ENCODE measurements at regions not wholly inside any gene's neighbourhood (a gene's known extent, or its start where the extent isn't known, plus 50 kb on each side); places are given as distances from the start of the nearest gene placed in this dataset.

DNA sequence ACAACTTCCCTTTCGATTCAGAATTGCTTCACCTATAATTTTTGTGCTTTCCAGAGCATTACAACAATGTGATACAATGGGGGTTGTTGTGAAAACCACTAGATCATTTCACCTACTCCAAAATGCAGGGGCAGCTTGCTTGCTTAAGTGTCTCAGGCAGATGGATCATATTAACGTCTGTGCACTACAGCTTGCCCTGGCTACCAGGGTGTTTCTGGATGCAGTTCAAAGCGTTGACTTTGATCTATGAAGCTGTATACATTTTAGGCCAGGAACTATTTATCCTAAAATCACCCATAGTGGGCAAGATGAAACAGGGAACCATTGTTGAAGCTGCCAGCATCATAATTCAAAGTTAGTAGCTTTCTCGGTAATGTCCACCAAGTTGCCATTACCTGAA is 339.5 kb upstream of the HSF2 start:
- TF ChIP-seq, protein P1, sequence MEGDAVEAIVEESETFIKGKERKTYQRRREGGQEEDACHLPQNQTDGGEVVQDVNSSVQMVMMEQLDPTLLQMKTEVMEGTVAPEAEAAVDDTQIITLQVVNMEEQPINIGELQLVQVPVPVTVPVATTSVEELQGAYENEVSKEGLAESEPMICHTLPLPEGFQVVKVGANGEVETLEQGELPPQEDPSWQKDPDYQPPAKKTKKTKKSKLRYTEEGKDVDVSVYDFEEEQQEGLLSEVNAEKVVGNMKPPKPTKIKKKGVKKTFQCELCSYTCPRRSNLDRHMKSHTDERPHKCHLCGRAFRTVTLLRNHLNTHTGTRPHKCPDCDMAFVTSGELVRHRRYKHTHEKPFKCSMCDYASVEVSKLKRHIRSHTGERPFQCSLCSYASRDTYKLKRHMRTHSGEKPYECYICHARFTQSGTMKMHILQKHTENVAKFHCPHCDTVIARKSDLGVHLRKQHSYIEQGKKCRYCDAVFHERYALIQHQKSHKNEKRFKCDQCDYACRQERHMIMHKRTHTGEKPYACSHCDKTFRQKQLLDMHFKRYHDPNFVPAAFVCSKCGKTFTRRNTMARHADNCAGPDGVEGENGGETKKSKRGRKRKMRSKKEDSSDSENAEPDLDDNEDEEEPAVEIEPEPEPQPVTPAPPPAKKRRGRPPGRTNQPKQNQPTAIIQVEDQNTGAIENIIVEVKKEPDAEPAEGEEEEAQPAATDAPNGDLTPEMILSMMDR (IDR thresholded peaks at IDR 0.05): no peak
- TF ChIP-seq POLR2A (IDR thresholded peaks at IDR 0.05): no peak
- TF ChIP-seq POLR2AphosphoS5 (IDR thresholded peaks at IDR 0.05; ENCODE audit: insufficient read depth in 1 of 2, low read depth in 1 of 2): no peak
- intact Hi-C loops (cut with DNase I): no loop called here
- H3K36me3 ChIP-seq: no peaks in the 10 kb centered on the region
- no peaks in the 10 kb centered on the region for H3K9me3 ChIP-seq
- H3K4me1 ChIP-seq: no peaks in the 10 kb centered on the region
- no peak overlapping the region for H3K4me3 ChIP-seq
- H3K27ac ChIP-seq: no peak overlapping the region
- no peaks in the 10 kb centered on the region for H3K27me3 ChIP-seq
- DNase-seq (ENCODE audit: extremely low spot score in 2 of 2): no peak

DNA sequence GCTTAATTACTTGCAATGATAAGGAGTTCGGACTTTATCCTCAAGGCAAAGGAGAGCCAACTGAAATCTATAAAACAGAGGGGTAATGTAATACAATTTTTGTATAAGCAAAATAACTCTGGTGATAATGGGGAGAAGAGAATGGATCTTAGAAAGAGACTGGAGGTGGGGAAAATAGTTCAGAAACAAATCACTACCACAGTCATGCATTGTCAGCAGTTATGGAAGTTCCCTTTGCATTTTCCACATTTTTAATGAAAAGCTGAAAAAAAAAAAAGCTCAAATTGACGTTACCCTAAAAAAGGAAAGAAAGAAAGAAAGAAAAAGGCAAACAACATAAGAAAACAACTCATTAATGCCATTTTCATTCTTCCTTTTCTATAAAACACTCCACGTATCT is 337.6 kb upstream of the HSF2 start:
- no peaks in the 10 kb centered on the region for H3K36me3 ChIP-seq
- intact Hi-C loops (cut with DNase I): no loop called here
- DNase-seq (ENCODE audit: extremely low spot score in 2 of 2): no peak
- no peaks in the 10 kb centered on the region for H3K4me1 ChIP-seq
- TF ChIP-seq POLR2AphosphoS5 (IDR thresholded peaks at IDR 0.05; ENCODE audit: insufficient read depth in 1 of 2, low read depth in 1 of 2) (no peak), POLR2A (IDR thresholded peaks at IDR 0.05) (no peak)
- TF ChIP-seq, protein P1 (IDR thresholded peaks at IDR 0.05): no peak
- H3K27ac ChIP-seq: no peak overlapping the region
- no peaks in the 10 kb centered on the region for H3K9me3 ChIP-seq
- no peak overlapping the region for H3K4me3 ChIP-seq
- no peaks in the 10 kb centered on the region for H3K27me3 ChIP-seq

DNA sequence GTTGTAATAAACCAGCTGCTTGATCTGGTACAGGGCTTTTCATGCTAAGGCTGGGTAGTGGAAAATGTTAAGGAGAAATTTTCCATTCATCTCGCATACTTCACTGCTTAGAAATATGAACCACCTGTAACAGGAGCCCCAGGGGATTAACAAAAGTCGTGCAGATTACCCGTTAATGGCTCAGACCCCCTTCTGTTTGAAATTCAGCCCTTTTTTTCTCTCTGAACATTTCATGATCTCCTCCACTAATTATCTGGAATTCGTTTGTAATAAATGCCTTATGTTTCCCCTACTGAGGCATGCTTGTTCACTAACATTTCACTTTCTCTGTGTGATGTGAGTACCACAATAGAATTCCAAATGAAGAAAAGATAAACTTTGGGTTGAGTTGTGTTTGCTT is 336.4 kb upstream of the HSF2 start:
- Histone ChIP-seq H3K4me3 (no peak overlapping the region), H3K27ac (no peak overlapping the region), H3K36me3 (no peaks in the 10 kb centered on the region), H3K27me3 (no peaks in the 10 kb centered on the region), H3K9me3 (no peaks in the 10 kb centered on the region), H3K4me1 (peaks cover 5% of the 10 kb centered on the region)
- intact Hi-C loops (cut with DNase I): no loop called here
- TF ChIP-seq POLR2A (IDR thresholded peaks at IDR 0.05) (no peak), POLR2AphosphoS5 (IDR thresholded peaks at IDR 0.05; ENCODE audit: insufficient read depth in 1 of 2, low read depth in 1 of 2) (no peak)
- TF ChIP-seq, protein P1 (IDR thresholded peaks at IDR 0.05): no peak
- no peak for DNase-seq (ENCODE audit: extremely low spot score in 2 of 2)

DNA sequence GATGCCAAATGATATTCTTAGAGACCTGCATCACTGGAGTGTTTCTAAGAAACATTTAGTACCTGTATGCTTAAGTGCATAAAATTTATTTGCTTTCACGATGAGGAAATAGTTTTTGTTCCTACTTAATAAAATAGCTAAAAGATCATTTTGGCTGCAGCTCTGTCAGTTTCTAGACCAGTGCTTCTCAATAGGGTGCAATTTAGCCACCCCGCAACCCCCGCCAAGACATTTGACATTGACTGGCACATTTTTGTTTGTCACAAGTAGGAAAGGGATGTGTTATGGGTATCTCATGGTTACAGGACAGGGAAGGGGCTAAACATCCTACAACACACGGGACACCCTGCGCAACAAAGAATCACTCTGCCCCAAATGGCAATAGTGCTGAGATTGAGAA is 335.7 kb upstream of the HSF2 start:
- no peaks in the 10 kb centered on the region for H3K36me3 ChIP-seq
- TF ChIP-seq POLR2AphosphoS5 (IDR thresholded peaks at IDR 0.05; ENCODE audit: insufficient read depth in 1 of 2, low read depth in 1 of 2) (no peak), POLR2A (IDR thresholded peaks at IDR 0.05) (no peak)
- TF ChIP-seq, protein P1 (IDR thresholded peaks at IDR 0.05): no peak
- DNase-seq (ENCODE audit: extremely low spot score in 2 of 2): no peak
- intact Hi-C loops (cut with DNase I): no loop called here
- H3K27ac ChIP-seq: no peak overlapping the region
- no peaks in the 10 kb centered on the region for H3K27me3 ChIP-seq
- no peak overlapping the region for H3K4me3 ChIP-seq
- no peaks in the 10 kb centered on the region for H3K9me3 ChIP-seq
- peaks cover 12% of the 10 kb centered on the region for H3K4me1 ChIP-seq

DNA sequence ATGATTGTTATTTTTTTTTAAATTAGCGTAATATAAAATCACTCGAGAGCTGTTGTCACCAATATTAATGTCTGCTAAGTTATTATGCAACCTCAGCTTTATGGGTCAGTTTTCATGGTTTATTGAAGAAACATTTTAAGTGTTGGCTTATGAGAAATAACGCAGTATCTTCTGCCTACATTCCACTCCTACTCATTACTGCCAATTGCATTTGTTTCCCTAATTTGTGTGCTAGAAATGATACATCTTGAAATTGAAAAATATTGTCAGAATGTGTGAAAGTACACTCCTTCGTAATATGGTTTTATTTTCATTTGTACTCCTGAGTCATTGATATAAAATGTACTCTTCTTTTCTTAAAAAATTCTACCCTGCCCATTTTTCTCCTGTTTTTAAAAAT is 333.3 kb upstream of the HSF2 start:
- Histone ChIP-seq H3K27ac (no peak overlapping the region), H3K36me3 (no peaks in the 10 kb centered on the region), H3K9me3 (no peaks in the 10 kb centered on the region), H3K4me1 (peaks cover 13% of the 10 kb centered on the region), H3K4me3 (no peak overlapping the region), H3K27me3 (no peaks in the 10 kb centered on the region)
- intact Hi-C loops (cut with DNase I): no loop called here
- TF ChIP-seq, protein P1 (IDR thresholded peaks at IDR 0.05): no peak
- TF ChIP-seq POLR2A (IDR thresholded peaks at IDR 0.05): no peak
- TF ChIP-seq POLR2AphosphoS5 (IDR thresholded peaks at IDR 0.05; ENCODE audit: insufficient read depth in 1 of 2, low read depth in 1 of 2): no peak
- DNase-seq (ENCODE audit: extremely low spot score in 2 of 2): no peak

Data from vagina (tissue), 2 donors.